Neural cell (in vitro differentiated cells): ENCODE measurements at regions not wholly inside any gene's neighbourhood (a gene's known extent, or its start where the extent isn't known, plus 50 kb on each side); places are given as distances from the start of the nearest gene placed in this dataset.

Experiments
- H2AFZ ChIP-seq: fragments of 200-600, 300-800 bp; sonication (generic), shearing (Covaris generic); 2 replicates; pipeline ENCODE4 v1.6.0; 2014; ENCODE audit warnings: low read depth, mild to moderate bottlenecking, antibody characterized with exemption, low read length, moderate library complexity
- H3F3A ChIP-seq: fragments of 200-600 bp; shearing (Covaris generic); 2 replicates; pipeline ENCODE4 v1.6.1; 2016; ENCODE audit warnings: mild to moderate bottlenecking, moderate library complexity, mixed read lengths, antibody characterized with exemption, low read length; ENCODE audit not compliant: insufficient read depth, poor library complexity, severe bottlenecking
- H3K27ac ChIP-seq: fragments of 200-600, 300-800 bp; sonication (generic), shearing (Covaris generic); 2 replicates; pipeline ENCODE4 v1.5.1; 2014; ENCODE audit warnings: mild to moderate bottlenecking, low read length, moderate library complexity
- H3K27me3 ChIP-seq: fragments of 300-800, 200-600 bp; sonication (generic), shearing (Covaris generic); 2 replicates; pipeline ENCODE4 v1.6.0; 2014; ENCODE audit warnings: mild to moderate bottlenecking, low read depth, low read length, moderate library complexity; ENCODE audit not compliant: insufficient read depth
- H3K36me3 ChIP-seq: fragments of 300-800, 200-600 bp; sonication (generic), shearing (Covaris generic); 2 replicates; pipeline ENCODE4 v1.5.1; 2014; ENCODE audit warnings: mild to moderate bottlenecking, antibody characterized with exemption, low read length, moderate library complexity; ENCODE audit not compliant: insufficient read depth
- H3K4me2 ChIP-seq: fragments of 300-800, 200-600 bp; sonication (generic), shearing (Covaris generic); 2 replicates; pipeline ENCODE4 v1.6.0; 2014; ENCODE audit warnings: mild to moderate bottlenecking, low read length
- H3K4me3 ChIP-seq: fragments of 300-800, 200-600 bp; sonication (generic), shearing (Covaris generic); 2 replicates; pipeline ENCODE4 v1.5.1; 2014; ENCODE audit warnings: mild to moderate bottlenecking, low read length, moderate library complexity
- H3K79me2 ChIP-seq: fragments of 200-600 bp; shearing (Covaris generic); replicated peaks from 2 replicates; pipeline ENCODE4 v1.6.0; 2014; ENCODE audit warnings: mild to moderate bottlenecking, low read length, moderate library complexity; ENCODE audit not compliant: insufficient read depth
- H3K9ac ChIP-seq: fragments of 300-800, 200-600 bp; sonication (generic), shearing (Covaris generic); 2 replicates; pipeline ENCODE4 v1.6.1; 2016; ENCODE audit warnings: mild to moderate bottlenecking, low read length, mixed read lengths
- H3K9me2 ChIP-seq: fragments of 200-600 bp; shearing (Covaris generic); 2 replicates; pipeline ENCODE4 v1.6.1; 2016; ENCODE audit warnings: mild to moderate bottlenecking, low read length, mixed read lengths; ENCODE audit not compliant: insufficient read depth
- H3K9me3 ChIP-seq: fragments of 200-600, 300-800 bp; sonication (generic), shearing (Covaris generic); 2 replicates; pipeline ENCODE4 v1.6.1; 2016; ENCODE audit warnings: mild to moderate bottlenecking, mixed run types, low read length, moderate library complexity, mixed read lengths
- H4K20me1 ChIP-seq: fragments of 200-600 bp; shearing (Covaris generic); 2 replicates; pipeline ENCODE4 v1.6.1; 2016; ENCODE audit warnings: mild to moderate bottlenecking, mixed run types; ENCODE audit not compliant: insufficient read depth
- EP300 ChIP-seq: fragments of 450-650 bp; conservative IDR thresholded peaks from 2 replicates; pipeline ENCODE4 v1.6.1; 2014; ENCODE audit warnings: antibody characterized with exemption, mild to moderate bottlenecking, moderate library complexity; ENCODE audit not compliant: poor library complexity, severe bottlenecking
- EZH2 ChIP-seq: fragments of 200-600, 300-800 bp; shearing (Covaris generic), sonication (generic); IDR thresholded peaks from 2 replicates; pipeline ENCODE4 v1.6.1; 2014; ENCODE audit warnings: antibody characterized with exemption, low read length, borderline replicate concordance, mild to moderate bottlenecking; ENCODE audit not compliant: insufficient read depth, poor library complexity, severe bottlenecking
- MXI1 ChIP-seq: fragments of 450-650 bp; conservative IDR thresholded peaks from 2 replicates; pipeline ENCODE4 v1.6.1; 2014; ENCODE audit warnings: antibody characterized with exemption, mild to moderate bottlenecking; ENCODE audit not compliant: poor library complexity, severe bottlenecking
- POLR2AphosphoS5 ChIP-seq: IDR thresholded peaks from 2 replicates; pipeline ENCODE4 v1.6.1; 2012
- RAD21 ChIP-seq: fragments of 450-650 bp; conservative IDR thresholded peaks from 2 replicates; pipeline ENCODE4 v1.6.1; 2014; ENCODE audit warnings: antibody characterized with exemption, mild to moderate bottlenecking, moderate library complexity
- SMC3 ChIP-seq: fragments of 450-650 bp; conservative IDR thresholded peaks from 2 replicates; pipeline ENCODE4 v1.6.1; 2014; ENCODE audit warnings: antibody characterized with exemption, mild to moderate bottlenecking, moderate library complexity; ENCODE audit not compliant: poor library complexity
- TAF1 ChIP-seq: IDR thresholded peaks from 2 replicates; pipeline ENCODE4 v1.6.1; 2012; ENCODE audit warnings: low read depth
- TF ChIP-seq, protein P1 (sequence below): IDR thresholded peaks from 2 replicates; pipeline ENCODE4 v1.6.1; 2012; ENCODE audit warnings: borderline replicate concordance
- TF ChIP-seq, protein P2 (sequence below): fragments of 450-650 bp; IDR thresholded peaks from 2 replicates; pipeline ENCODE4 v1.5.1; 2014; ENCODE audit warnings: antibody characterized with exemption, mild to moderate bottlenecking, moderate library complexity; ENCODE audit not compliant: poor library complexity, severe bottlenecking

- TF ChIP-seq, protein P1, sequence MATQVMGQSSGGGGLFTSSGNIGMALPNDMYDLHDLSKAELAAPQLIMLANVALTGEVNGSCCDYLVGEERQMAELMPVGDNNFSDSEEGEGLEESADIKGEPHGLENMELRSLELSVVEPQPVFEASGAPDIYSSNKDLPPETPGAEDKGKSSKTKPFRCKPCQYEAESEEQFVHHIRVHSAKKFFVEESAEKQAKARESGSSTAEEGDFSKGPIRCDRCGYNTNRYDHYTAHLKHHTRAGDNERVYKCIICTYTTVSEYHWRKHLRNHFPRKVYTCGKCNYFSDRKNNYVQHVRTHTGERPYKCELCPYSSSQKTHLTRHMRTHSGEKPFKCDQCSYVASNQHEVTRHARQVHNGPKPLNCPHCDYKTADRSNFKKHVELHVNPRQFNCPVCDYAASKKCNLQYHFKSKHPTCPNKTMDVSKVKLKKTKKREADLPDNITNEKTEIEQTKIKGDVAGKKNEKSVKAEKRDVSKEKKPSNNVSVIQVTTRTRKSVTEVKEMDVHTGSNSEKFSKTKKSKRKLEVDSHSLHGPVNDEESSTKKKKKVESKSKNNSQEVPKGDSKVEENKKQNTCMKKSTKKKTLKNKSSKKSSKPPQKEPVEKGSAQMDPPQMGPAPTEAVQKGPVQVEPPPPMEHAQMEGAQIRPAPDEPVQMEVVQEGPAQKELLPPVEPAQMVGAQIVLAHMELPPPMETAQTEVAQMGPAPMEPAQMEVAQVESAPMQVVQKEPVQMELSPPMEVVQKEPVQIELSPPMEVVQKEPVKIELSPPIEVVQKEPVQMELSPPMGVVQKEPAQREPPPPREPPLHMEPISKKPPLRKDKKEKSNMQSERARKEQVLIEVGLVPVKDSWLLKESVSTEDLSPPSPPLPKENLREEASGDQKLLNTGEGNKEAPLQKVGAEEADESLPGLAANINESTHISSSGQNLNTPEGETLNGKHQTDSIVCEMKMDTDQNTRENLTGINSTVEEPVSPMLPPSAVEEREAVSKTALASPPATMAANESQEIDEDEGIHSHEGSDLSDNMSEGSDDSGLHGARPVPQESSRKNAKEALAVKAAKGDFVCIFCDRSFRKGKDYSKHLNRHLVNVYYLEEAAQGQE: no peak
- TF ChIP-seq POLR2AphosphoS5 (no peak), RAD21 (no peak), MXI1 (no peak), EP300 (no peak), TAF1 (no peak), EZH2 (no peak), SMC3 (no peak)
- TF ChIP-seq, protein P2, sequence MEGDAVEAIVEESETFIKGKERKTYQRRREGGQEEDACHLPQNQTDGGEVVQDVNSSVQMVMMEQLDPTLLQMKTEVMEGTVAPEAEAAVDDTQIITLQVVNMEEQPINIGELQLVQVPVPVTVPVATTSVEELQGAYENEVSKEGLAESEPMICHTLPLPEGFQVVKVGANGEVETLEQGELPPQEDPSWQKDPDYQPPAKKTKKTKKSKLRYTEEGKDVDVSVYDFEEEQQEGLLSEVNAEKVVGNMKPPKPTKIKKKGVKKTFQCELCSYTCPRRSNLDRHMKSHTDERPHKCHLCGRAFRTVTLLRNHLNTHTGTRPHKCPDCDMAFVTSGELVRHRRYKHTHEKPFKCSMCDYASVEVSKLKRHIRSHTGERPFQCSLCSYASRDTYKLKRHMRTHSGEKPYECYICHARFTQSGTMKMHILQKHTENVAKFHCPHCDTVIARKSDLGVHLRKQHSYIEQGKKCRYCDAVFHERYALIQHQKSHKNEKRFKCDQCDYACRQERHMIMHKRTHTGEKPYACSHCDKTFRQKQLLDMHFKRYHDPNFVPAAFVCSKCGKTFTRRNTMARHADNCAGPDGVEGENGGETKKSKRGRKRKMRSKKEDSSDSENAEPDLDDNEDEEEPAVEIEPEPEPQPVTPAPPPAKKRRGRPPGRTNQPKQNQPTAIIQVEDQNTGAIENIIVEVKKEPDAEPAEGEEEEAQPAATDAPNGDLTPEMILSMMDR: no peak
- Histone ChIP-seq H3K9me2 (no peaks in the 10 kb centered on the region), H3K27ac (no peak overlapping the region)
These were observed 139.2 kb downstream of the ADAMTS15 start for GRCh38 chr11:130587658-130588057.

DNA sequence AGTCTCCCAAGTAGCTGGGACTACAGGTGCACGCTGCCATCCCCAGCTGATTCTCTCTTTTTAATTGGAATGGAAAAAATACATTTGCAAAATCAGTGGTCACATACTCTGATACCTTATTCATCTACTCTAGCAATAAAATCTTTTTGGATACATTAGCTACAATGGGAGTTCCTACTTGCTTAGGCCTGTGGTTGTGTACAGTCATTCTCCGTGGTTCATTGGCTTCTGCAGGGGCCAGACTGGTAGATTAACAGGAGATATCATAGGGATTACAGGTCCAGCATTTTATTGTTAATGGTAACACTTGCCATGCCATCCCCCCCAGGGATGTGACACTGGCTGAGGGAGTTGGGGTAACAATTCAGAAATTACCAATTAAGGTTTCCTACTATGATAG lies 140.0 kb downstream of the ADAMTS15 start:
- H4K20me1 ChIP-seq: no peaks in the 10 kb centered on the region
- H3K9ac ChIP-seq: no peak overlapping the region
- no peaks in the 10 kb centered on the region for H3F3A ChIP-seq
- H3K27ac ChIP-seq: no peak overlapping the region
- no peak overlapping the region for H3K4me3 ChIP-seq
- no peaks in the 10 kb centered on the region for H3K9me2 ChIP-seq
- H2AFZ ChIP-seq: no peak overlapping the region
- H3K79me2 ChIP-seq: no peaks in the 10 kb centered on the region
- no peak overlapping the region for H3K4me2 ChIP-seq
- H3K36me3 ChIP-seq: no peaks in the 10 kb centered on the region
- H3K9me3 ChIP-seq: no peaks in the 10 kb centered on the region
- TF ChIP-seq RAD21 (no peak), EZH2 (no peak), TAF1 (no peak), SMC3 (no peak), MXI1 (no peak), EP300 (no peak), POLR2AphosphoS5 (no peak)
- TF ChIP-seq, protein P2: no peak
- TF ChIP-seq, protein P1: no peak
- H3K27me3 ChIP-seq: no peaks in the 10 kb centered on the region

More at GRCh38 chr11:130587658-130588057, 139.2 kb downstream of the ADAMTS15 start:
- Histone ChIP-seq H3K27me3 (no peaks in the 10 kb centered on the region), H3F3A (no peaks in the 10 kb centered on the region), H3K9ac (no peak overlapping the region), H3K36me3 (no peaks in the 10 kb centered on the region), H2AFZ (no peak overlapping the region), H3K9me3 (no peaks in the 10 kb centered on the region), H4K20me1 (no peaks in the 10 kb centered on the region), H3K4me3 (no peak overlapping the region), H3K79me2 (no peaks in the 10 kb centered on the region), H3K4me2 (no peak overlapping the region)
